ENCODE measurements at regions not wholly inside any gene's neighbourhood (a gene's known extent, or its start where the extent isn't known, plus 50 kb on each side); places are given as distances from the start of the nearest gene placed in this dataset.

DNA sequence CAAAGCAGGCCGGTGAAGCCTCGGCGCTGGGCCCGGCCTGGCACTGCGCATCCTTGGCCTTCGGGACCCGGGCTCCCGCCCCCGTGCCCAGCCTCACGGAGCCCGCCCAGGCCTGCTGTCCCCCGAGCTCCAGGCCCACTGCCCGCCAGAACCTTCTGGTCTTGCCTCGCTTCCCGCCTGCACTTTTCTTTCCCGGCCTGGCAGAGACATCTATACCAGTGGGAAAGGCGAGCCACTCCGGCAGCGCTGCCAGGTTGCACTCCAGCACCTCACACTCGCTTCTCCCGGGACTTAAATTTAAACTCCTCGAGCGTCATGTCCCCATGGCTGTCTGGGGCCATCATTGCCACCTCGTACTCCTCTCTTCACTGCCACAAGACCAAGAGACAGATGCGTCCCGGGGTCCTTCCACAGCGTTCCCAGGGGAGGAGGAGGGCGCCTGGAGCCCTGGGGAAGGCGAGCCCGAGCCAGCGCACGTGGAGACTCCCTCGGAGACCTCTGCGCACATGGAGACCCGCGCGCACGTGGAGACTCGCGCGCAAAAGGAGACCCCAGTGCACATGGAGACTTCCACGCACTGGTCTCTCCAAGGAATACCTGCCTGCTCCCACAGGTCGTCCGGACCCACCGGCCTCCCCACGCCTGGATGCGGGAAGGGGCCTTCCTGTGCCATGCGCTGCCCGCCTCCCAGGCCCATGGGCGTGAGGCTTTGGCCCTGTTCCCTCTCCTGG, 253.1 kb upstream of the SALL3 start:
- DNase-seq = no peak

DNA sequence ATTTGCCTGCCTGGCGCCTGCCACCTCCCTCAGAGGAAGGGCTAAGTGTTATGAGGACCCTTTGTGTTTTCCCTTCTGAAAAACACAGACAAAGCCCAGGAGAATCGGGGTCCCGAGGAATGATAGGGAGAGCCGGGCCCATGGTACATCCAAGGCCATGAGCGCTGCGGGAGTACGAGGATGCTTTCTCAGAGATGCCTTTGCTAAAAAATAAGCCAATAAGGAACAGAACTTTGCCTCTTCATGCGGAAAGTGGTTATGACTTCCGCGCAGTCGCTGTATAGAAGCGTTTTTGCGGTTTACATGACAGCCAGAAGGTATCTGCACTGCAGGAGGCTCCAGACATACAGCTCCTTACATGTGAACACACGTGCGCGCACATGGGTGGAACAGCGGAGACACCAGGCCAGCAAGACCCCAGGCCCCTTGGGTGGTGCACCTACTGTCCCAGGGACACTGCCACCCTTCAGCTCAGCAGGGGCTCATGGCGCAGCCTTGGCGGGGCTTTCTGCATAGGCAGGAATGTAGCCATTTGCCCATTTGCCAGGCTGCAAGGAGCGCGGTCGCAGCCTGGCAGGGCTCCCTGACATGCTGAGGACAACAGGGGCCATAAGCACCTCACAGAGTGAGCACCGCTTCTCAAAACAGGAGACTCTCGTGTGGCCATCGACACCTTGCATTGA, 252.4 kb upstream of the SALL3 start:
- no peak for DNase-seq

DNA sequence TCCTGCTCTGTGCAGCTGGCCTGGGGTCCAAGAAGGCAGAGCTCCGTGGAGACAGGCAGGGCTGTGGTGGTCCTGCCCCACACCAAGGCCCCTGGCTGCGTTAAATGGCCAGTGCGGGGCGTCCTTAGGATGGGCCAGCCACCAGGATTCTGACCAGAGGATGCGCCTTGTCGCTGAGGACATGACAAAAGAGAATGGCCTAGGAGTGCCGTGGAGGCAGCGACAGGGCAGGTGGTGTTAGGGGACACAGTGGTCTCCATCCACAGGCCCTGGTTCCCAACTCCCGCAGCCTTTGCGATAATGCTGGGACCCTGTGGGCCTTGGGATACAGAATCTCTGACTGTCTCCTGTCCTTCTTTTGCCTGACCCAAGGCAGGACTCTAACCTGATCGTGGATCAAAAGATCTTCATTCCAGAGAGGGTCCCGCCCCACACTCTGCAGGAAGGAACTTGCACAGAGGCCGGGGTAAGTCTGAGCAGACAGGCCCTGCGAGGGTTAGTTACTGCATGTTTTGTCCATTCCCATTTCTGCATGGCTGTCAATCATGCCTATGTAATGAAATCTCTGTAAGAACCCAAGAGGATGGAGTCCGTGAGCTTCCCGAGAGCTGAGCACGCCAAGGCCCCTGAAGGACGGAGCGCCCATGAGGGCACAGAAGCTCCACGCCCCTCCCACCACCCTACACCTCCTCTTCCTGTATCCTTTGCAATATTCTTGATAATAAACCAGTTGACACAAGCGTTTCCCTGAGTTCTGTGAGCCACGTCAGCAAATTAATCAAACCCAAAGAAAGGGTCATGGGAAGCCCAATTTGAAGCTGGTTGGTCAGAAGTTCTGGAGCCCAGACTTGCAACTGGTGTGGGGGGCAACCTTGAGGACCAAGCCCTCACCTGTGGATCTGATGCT, 251.5 kb upstream of the SALL3 start:
- DNase-seq = no peak

DNA sequence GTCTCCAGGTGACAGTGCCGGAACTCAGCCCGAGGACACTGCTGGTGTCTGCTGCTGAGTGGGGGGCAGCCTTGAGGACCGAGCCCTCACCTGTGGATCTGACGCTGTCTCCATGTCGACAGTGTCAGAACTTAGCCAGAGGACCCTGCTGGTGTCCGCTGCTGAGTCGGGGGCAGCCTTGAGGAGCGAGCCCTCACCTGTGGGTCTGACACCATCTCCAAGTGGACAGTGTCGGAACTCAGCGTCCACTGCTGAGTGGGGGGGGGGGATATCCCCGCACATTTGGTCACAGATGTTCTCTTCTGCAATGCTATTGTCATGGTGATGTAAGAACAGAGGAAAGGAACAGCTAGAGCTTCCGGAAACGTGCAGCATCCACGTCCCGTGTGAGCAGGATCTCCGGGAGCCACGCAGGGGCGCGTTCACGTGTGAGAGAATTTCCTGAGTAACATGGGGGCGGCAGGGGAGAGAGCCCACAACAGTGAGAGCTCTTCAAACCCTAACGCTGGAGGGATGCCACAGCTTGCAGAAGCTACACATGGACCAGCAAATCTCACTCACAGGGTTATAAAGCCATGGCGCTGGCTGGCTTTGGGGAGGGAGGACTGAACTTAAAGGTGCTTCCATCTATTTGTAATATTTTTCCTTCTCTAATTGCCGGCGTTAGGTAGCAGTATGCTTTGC, 250.7 kb upstream of the SALL3 start:
- DNase-seq = no peak

DNA sequence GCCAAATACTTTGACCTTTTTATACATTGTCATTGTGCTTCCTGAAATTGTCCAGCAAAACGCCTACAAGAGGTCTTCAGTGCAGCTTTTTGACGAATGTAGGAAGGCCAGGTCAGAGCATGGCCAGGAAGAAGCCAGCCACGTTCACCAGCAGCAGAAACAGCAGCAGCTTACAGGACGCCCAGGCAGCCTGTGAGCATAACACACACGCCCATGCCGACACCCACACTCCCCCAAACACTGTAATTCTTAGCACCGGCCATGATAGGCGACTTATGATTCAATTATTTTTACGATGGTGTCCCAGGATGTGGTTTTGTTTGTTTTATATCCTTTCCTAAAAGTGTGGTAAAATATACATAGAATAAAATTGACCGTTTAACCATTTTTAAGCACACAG, 249.1 kb upstream of the SALL3 start:
- DNase-seq = no peak

DNA sequence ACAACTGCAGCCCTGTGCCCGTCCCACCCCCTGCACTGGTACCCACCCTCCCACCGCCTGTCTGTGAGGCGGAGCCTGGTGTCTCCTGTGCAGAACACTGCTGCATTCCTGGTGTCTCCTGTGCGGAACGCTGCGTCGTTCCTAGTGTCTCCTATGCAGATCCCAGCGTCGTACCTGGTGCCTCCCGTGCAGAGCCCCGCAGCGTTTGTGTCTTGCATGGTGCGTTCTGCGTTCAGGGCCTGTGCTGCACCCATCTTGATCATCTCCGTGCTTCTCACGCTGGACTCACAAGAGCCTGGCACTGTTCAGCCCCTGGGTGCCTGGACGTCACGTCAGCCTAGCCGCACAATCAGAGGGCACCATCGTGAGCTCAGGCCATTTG, 248.6 kb upstream of the SALL3 start:
- no peak for DNase-seq

DNA sequence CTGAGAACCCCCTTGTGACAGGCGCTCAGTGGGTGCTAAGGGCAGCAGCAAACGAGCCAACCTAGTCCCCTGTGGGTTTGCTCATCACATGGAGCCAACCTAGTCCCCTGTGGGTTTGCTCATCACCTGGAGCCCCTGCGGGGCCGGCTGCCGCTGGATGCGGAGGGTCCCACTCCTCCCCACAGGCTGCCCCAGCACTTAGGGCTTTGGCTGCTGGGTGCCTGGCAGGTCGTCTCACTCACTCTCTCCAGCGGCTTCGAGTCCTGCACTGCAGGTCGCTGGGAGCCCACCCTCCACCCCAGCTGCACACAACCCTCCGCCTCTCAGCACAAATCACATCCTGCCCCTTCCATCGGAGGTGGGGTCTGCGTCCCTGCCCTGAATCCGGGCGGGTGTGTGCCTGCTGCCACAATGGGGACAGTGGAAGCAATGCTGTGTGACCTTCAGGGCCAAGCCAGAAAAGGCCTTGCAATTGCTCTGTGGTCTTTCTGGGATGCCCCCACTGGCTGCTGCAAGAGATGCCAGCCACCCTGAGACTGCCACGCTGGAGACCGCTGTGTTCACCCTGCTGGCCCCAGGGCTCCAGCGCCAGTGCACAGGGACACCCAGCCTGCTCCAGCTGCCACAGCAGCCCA, 248.1 kb upstream of the SALL3 start:
- DNase-seq = no peak

DNA sequence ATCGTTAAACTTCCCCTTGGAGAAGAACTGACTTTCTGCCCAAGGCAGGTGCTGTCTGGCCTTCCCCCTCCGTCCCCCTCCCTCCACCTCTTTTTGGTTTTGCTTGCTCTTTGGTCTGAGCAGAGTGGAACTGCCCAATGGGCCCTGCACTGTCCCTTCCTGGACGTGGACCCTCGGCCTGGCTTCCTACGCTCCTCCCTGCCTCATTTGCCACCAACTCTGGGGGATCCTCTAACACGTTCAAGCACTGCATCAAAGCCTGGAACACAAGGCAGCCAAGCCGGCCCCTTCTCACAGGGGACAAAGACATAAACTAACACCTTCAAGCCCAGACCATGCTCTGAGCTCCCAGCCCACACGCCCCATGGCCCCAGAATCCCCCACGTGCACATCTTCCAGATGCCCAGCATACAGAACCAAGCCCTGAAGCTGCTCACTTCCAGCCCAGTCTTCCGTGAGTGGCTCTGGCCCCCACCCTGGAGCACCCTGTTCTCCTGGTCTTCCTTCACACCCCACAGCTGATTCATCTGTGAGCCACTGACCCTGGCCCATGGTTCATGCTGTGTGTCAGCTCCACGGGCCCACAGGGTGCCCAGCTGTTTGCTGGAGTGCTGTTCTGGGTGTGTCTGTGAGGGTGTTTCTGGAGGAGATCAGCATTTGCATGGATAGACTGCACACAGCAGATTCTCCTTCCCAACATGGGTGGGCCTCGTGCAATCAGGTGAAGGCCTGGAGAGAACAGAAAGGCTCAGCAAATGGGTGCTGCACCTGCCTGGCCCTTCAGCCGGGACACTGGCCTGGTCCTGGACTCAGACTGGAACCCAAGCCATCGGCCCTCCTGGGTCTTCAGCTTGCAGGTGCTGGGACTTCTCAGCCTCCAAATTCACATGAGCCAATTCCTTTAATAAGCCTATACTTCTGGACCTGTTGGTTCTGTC, 247.1 kb upstream of the SALL3 start:
- no peak for DNase-seq

DNA sequence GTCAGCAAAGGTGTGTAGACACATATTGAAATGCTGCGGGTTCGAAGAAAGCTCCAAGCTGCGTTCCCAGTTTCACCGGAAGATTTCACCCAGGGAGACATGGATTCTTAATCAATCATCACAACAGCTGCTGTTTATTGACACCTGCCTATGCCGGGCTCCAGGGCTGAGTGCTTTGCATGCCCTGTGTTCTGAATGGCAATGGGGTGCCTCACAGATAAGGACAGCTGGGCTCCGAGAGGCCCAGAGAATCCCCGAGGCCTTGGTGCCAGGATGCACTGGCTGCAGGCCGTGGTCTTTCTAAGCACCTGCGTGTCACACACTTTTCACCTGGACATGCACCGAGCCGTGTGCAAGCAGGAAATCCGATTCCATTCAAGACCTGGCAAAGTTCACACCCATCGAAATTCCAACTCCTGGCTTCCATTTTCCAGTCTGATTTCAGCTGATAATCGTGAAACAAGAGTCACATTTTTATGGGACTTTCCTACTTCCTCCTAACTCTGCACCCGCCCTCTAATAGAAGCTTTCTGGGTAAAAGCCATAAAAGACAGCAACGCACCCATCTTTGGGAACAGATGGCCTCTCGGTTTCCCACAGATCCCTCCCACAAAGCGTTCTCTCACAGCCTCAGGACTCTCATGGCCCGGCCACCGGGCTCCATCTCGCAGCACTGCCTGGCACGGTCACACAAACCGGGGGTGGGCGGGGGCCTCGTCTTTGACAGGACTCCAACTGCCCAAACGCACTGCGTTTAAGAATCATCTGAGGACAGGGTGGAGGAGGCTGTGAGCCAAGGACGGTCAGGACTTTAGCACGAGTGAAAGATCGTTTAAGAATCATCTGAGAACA, 245.6 kb upstream of the SALL3 start:
- DNase-seq = no peak

DNA sequence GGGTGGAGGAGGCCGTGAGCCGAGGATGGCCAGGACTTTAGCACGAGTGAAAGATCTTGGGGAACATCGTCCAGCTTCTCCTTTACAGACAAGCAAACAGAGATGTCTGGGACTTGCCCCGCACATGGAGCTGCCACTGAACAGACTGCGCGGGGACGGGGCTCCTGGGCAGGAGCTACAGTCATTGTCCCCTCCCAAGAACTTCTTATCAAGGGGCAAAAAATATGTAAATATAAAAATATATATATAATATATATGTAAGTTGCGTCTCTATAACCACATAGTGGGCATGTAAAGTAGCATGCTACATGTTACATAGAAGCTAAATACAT, 245.0 kb upstream of the SALL3 start:
- no peak for DNase-seq

DNA sequence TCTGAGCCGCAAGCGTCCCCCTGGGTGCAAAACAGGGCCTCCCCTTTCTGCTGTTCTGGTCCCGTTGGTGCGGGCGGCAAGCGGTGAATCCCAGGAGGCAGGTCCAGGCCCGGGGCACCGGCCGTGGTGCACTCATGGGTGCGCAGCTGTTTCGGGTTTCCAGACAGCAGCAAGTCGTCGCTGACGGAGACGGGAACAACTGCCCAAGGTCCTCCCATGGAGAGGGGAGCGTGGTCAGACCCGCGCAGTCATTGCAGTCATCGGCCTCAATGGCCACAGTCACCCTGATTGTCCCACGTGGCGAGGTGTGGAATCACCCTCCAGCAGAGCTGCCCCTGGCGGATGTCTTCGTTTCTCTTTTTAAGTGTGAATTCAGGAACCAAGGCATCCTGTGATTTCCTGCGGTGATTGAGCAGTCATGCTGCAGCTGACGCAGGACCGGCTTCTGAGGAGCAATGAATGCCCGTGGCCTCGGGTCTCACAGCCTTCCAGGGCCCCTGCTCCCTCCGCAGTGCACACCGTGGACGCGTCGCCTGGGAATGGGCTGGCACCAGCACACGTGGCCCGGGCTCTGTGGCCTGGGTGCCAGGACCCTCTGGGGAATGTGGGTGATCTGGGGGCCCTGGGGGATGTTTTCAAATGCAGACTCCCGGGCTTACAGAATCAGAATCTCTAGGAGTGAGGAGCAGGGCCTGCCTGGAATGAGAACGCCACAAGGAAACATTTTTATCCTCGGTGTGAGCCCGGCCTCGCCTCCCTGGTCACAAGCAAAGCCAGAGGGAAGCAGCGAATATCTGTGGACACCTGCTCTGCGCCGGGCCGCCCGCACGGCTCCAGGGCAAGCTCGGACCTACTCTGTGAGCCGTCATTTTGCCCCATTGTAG, 244.2 kb upstream of the SALL3 start:
- no peak for DNase-seq

DNA sequence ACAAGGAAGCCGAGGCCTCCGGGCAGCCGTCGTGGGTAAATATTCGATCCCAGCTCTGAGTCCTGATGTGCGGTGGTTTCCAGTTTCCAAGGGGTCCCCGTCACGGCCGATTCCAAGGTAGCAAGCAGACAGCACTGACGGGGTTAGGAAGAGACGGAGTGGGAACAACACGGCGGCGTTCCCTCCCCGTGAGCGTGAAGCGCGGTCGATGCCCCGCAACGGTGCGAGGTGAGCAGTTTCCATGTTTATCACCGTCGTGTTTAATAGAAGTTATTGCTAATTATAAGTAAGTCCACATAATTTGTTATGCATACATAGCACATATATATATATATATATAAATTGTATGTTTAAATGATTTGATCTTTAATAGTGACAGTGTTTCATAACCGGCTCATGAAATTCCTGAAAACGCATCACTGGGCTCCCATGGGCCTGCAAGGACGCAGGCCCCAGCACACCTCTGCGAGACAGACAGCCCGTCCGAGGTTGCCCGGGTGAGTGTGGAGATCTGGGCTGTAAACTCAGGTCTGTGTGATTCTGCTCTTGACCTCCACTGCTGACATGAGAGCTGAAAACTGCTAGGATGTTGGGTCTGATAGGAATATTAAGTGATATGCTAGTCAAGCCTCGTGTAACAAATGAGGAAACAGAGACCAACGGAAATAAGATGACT, 243.5 kb upstream of the SALL3 start:
- DNase-seq = no peak

DNA sequence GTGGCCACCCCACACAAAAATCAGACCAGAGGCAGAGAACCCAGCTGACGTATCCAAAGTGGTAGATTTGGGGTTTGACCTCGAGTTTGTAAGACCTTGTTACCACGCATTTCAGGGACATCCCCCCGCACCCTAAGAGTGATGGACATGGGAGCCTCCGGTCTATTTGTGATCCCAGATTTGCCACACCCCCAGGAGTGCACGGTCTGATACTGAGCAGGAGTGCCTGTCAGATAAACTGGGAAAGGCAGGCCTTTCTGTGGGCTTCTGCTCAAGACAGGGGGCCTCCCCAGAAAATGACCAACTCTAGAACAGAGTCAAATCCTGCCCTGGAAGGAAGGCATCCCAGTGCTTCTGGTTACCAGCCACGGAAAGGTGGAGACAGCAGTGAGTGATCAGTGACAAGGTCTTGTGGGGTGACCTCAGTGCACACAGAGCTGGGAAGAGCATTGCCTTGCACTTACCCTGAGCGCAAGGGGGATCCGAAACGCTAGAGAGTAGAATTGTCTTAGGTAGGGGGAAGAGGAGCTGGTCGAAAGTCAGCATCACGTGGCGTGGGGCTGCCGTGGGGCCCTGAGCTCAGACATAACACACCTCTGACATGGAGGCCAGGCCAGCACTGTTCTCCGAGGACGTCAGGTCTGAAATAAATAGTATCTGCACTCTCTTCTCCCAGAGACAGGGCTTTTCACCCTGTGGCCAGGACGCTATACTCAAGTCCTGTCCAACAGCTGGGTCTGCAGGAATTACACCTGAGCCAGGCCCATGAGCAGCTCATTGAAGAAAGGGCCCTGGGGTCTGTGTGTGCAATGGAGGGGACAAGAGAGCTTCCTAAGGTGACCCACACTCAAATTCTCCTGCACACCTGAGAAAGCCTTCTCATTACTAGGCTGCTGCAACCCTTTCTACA, 242.4 kb upstream of the SALL3 start:
- DNase-seq = no peak

DNA sequence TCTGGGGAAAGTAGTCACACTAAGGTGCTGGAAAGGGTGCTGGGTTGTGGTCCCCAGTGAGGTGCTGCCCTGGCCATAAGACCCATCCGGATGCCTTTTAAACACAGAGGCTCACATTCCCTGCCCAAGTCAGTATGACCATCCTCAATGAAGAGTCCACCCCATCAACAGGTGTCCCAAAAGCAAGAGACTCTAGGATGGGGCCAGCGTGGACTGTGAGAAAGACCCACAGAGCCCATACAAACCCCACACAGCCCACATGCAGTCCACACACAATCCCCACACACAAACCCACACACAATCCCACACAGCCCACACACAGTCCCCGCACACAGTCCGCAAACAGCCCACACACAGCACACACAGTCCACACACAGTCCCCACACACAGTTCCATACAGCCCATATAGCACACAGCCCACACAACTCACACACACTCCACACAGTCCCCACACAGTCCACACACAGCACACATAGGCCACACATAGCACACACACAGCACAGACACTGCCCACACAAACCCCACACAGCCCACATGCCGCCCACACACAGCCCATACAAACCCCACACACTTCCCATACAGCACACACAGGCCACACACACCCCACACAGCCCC, 241.4 kb upstream of the SALL3 start:
- DNase-seq = no peak

DNA sequence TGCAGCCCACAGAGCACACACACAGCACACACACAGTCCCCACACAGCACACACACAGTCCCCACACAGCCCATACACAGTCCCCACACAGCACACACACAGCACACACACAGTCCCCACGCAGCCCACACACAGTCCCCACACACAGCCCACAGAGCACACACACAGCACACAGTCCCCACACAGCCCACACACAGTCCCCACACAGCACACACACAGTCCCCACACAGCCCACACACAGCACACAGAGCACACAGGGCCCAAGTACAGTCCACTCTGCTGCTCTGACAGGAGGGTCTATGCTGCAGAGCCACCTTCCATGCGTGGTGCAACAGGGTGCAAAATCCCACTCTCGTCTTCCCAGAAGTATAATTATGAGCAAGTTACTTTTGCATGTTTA, 240.5 kb upstream of the SALL3 start:
- DNase-seq = no peak

DNA sequence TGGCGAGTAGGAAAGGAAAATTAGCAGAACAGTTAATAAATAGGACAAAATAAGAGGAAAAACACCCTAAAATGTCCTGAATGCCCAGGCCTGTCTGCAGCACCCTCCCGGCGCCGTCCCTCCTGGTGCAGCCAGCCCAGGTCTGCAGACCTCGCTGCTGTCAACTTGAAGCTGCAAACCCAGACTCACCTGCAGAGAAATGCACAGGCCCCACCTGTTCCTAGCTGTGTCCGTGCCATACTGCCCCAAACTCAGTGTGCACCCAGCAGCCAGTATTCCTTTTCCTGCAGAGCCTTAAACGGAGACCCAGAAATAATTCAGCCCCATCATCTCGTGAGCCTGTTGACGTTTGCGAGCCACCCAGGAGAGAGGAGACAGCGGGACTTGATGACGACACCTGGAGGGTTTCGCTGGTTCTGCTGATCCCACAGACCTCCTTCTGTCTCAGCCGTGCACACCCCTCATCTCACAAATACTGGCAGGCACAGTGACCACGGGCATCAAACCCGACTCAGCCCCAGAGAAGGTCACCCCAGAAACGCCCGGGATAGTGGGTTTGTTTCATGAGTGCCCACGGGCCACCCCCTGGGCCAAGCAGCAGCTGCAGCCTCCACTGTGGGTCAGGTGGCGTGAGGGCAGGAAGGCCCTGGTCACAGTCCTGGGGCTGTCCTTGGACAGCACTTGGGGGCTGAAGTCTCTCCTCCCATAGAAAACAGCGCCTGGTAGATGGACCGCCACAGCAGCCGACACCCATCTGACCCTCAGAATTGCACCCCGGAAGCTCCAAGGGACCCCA, 239.5 kb upstream of the SALL3 start:
- DNase-seq = no peak

DNA sequence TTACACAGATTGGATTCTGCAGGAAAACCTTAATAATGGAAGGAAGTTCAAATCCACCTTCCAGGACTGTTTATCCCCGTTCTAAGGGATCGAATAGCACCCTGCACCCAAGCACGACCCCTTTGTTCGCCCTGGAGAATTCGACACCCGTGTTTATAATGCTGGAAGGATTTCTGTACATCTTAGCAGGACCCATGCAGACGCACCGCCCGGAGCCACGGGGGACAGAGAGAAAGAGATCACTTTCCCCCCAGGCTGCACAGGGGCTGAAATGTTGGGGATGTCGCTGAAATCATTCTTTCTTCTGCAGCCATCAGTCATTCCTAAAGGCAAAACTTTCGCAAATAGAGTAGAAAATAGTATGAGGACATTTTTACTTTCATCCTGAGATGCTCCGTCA, 238.7 kb upstream of the SALL3 start:
- DNase-seq = no peak

Measured in activated T-cell treated with anti-CD3 and anti-CD28 coated beads, Interleukin-2, amount 50 U/mL, for 1 hour (primary cell).